Type B pancreatic cell (in vitro differentiated cells): ENCODE measurements at regions not wholly inside any gene's neighbourhood (a gene's known extent, or its start where the extent isn't known, plus 50 kb on each side); places are given as distances from the start of the nearest gene placed in this dataset.

ENCODE experiments used
- DNase-seq: peaks from one replicate; pipeline ENCODE4 v3.0.0; 2021; ENCODE audit warnings: mixed read lengths; ENCODE audit not compliant: unreplicated experiment; ENCODE audit errors: extremely low spot score
- H3K27ac Mint-ChIP-seq: 2 replicates; pipeline ENCODE4 v1.8.0; 2021; ENCODE audit warnings: mild to moderate bottlenecking, mixed read lengths
- H3K27me3 Mint-ChIP-seq: 2 replicates; pipeline ENCODE4 v1.8.0; 2021; ENCODE audit warnings: mixed read lengths
- H3K36me3 Mint-ChIP-seq: 2 replicates; pipeline ENCODE4 v1.8.0; 2021; ENCODE audit warnings: mixed read lengths
- H3K4me1 Mint-ChIP-seq: one replicate; pipeline ENCODE4 v1.8.0; 2021; ENCODE audit warnings: mixed read lengths; ENCODE audit not compliant: unreplicated experiment
- H3K4me3 Mint-ChIP-seq: 2 replicates; pipeline ENCODE4 v1.8.0; 2021; ENCODE audit warnings: mild to moderate bottlenecking, mixed read lengths
- H3K9me3 Mint-ChIP-seq: 2 replicates; pipeline ENCODE4 v1.8.0; 2021; ENCODE audit warnings: mixed read lengths
- CTCF ChIP-seq: fragments of 200-600 bp; sonication (generic); conservative IDR thresholded peaks from 2 replicates; pipeline ENCODE4 v1.5.0; 2021; ENCODE audit warnings: antibody characterized with exemption, mild to moderate bottlenecking

GRCh38 chr6:90658497-90658896, 71.6 kb upstream of the MAP3K7 start:
- Mint-ChIP-seq H3K9me3 (peaks cover 3% of the 10 kb centered on the region), H3K36me3 (no peaks in the 10 kb centered on the region), H3K4me3 (no peak overlapping the region), H3K27me3 (peaks cover 63% of the 10 kb centered on the region), H3K4me1 (peaks cover 15% of the 10 kb centered on the region), H3K27ac (no peak overlapping the region)
- TF ChIP-seq CTCF, result no peak
- DNase-seq, result no peak

GRCh38 chr6:90656325-90656724, 69.5 kb upstream of the MAP3K7 start:
- no peak for TF ChIP-seq CTCF
- no peaks in the 10 kb centered on the region for H3K36me3 Mint-ChIP-seq
- no peak for DNase-seq
- H3K9me3 Mint-ChIP-seq, result peaks cover 3% of the 10 kb centered on the region
- no peak overlapping the region for H3K4me3 Mint-ChIP-seq
- H3K27me3 Mint-ChIP-seq, result peaks cover 73% of the 10 kb centered on the region
- peaks cover 18% of the 10 kb centered on the region for H3K4me1 Mint-ChIP-seq
- no peak overlapping the region for H3K27ac Mint-ChIP-seq

- TF ChIP-seq CTCF, result no peak
- DNase-seq, result no peak
- peaks cover 3% of the 10 kb centered on the region for H3K9me3 Mint-ChIP-seq
- no peaks in the 10 kb centered on the region for H3K36me3 Mint-ChIP-seq
- H3K4me1 Mint-ChIP-seq, result peaks cover 25% of the 10 kb centered on the region
- peaks cover 73% of the 10 kb centered on the region for H3K27me3 Mint-ChIP-seq
- H3K4me3 Mint-ChIP-seq, result no peak overlapping the region
- no peak overlapping the region for H3K27ac Mint-ChIP-seq
Observed at GRCh38 chr6:90654806-90655205, 67.9 kb upstream of the MAP3K7 start.

GRCh38 chr6:90654166-90654565, 67.3 kb upstream of the MAP3K7 start:
- TF ChIP-seq CTCF, result no peak
- no peaks in the 10 kb centered on the region for H3K36me3 Mint-ChIP-seq
- no peak for DNase-seq
- peaks cover 25% of the 10 kb centered on the region for H3K4me1 Mint-ChIP-seq
- H3K27ac Mint-ChIP-seq, result no peak overlapping the region
- H3K27me3 Mint-ChIP-seq, result peaks cover 72% of the 10 kb centered on the region
- H3K9me3 Mint-ChIP-seq, result no peaks in the 10 kb centered on the region
- H3K4me3 Mint-ChIP-seq, result no peak overlapping the region

- no peak overlapping the region for H3K4me3 Mint-ChIP-seq
- no peak for DNase-seq
Observed at GRCh38 chr6:90653750-90654149, 66.9 kb upstream of the MAP3K7 start.

More at GRCh38 chr6:90653750-90654149, 66.9 kb upstream of the MAP3K7 start:
- peaks cover 25% of the 10 kb centered on the region for H3K4me1 Mint-ChIP-seq
- TF ChIP-seq CTCF, result no peak
- H3K27ac Mint-ChIP-seq, result no peak overlapping the region
- H3K9me3 Mint-ChIP-seq, result no peaks in the 10 kb centered on the region
- no peaks in the 10 kb centered on the region for H3K36me3 Mint-ChIP-seq
- peaks cover 69% of the 10 kb centered on the region for H3K27me3 Mint-ChIP-seq
